NCI-H524 treated with DMSO at 0.1 percent for 48 hours (cell line): ENCODE measurements at regions not wholly inside any gene's neighbourhood (a gene's known extent, or its start where the extent isn't known, plus 50 kb on each side); places are given as distances from the start of the nearest gene placed in this dataset.
A peak's percentile ranks its signal among the peaks of the same experiment; 100 is the strongest.
"Not testable (repeated sequence)": the region's sequence is repeated elsewhere in the genome, so short reads cannot be mapped to it uniquely, and the experiment has no call there.

Experiments
- DNase-seq: peaks from one replicate; lab custom pipeline; 2025; lab: John Stamatoyannopoulos, UW

DNA sequence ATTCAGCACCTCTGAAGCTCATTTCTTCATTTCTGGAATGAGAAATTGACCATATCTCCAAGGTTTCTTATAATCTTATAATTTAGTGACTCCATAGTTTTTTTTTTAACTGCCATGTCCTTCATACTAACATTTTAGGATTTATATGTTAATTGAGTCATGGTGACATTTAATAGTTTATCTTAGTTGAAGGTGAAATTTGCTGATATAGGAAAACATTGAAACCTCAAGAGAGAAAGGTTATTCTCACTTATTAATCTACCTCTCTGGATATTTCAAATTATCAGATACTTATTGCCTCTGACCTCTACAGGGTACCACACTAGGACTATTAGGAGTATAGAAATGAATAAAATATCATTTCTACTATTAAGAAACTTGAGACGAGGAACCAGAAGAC is 499.0 kb downstream of the NUP35 start:
- DNase-seq = no peak

- no peak for DNase-seq
These were observed 506.7 kb downstream of the NUP35 start for GRCh38 chr2:183630964-183631363.

GRCh38 chr2:183656121-183656520 is 531.9 kb downstream of the NUP35 start:
- DNase-seq = no peak

GRCh38 chr2:183665425-183665824 is 541.2 kb downstream of the NUP35 start:
- peak; percentile 86 for DNase-seq

DNA sequence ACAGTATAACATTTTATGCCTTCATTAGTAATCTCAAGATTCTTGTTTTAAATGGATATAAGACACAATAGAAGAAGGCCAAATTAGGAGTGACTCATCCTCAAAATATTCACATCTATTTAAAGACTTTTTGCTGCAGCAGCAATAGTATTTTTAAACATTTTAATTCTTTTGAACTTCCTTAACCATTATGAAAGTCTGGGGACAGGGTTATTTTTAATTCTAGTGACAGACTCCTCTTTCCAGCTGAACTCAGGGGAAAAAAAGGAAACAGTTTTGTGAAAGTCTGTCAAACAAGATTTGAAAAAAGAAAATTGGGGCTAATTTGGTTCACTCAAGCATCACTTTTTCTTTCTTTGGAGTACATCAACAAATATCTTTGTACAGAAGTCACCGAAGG is 541.8 kb downstream of the NUP35 start:
- DNase-seq = no peak

DNA sequence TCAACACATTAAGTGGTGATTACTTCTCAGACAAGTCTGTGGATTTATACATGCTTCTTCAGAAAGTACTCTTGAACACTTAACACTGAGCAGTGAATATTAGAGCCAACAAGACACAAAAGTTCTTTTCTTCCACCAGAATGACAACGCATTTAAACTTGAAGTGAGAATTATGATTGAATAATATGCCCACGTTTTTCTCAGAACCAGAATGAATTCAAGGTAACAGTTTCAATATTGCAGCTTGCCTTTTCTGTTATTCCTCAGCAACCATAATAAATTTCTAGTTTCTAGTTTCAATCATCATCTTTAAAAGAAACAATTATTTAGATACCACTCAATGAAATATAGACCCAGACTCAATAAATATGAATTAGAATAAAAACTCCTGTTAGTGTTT is 547.0 kb downstream of the NUP35 start:
- DNase-seq = no peak

DNA sequence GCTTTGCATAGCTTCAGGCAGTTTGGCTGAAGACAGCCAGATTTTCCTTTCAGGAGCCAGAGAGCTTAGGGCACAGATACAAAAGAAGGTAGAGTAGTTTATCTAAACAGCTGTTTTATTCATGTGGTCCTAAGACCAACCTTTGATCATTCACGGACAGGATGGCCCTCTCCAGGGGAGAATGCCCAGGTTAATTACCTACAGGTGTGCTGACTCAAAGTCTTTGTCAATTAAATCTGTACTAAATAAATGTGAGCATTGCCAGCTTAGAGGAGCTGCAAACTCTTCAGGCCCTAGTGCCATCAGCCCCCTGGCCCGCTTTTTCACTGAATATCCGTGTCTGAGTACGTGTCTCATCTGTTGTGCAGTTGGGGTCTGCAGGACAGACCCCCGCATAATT is 554.7 kb downstream of the NUP35 start:
- no peak for DNase-seq

DNA sequence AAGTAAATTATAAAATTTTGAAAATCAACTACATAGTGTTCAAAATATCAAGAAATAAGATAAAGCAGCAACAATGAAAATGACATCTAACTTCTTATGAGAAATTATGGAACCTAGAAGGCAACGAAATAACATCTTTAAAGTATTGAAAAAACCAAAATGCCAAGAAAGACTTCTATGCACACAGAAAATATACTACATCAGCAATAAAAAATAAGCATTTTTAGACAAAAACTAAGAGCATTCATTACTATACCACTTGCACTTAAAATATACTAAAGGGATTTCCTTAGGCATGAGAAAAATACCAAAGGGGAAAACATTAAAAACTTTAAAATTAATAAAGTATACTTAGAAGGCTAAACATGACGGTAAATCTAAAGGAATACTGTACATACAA is 556.3 kb downstream of the NUP35 start:
- DNase-seq = no peak

GRCh38 chr2:183684686-183685085 is 560.4 kb downstream of the NUP35 start:
- DNase-seq = no peak

DNA sequence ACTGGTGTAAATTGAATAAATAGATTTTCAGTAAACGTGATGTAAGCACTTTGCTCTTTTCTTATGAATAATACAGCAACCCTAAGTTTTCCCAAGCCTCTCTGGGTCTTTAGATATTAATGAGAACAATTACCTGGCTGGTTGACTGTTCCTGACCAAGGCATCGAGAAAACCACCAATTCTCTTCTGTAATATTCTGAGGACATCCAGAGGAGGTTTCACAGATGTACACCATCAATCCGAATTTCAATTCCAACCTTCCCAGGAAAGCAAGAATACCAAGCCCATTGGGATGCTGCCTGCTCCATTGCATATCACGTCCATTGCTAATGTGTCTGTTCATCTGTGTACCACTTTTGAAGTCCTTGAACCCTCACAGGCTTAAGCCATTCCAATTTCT is 571.8 kb downstream of the NUP35 start:
- no peak for DNase-seq

DNA sequence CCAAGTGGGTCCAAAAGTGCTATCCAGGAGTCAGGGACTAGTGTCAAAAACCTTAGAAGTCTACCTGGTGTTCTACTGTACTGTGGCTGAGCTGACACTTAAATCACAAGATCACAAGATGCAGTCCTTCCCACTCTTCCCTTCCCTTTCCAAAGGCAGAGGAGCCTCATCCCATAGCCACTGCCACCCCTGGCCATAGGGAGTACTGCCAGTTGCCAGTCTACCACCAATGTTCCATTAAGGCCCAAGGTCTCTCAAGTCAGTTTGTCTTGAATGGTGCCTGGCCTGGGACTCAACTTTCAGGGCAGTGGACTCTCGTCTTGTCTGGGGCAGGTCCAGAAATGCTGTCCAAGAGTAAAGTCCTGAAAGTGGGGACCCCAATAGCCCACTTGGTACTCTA is 585.6 kb downstream of the NUP35 start:
- no peak for DNase-seq

DNA sequence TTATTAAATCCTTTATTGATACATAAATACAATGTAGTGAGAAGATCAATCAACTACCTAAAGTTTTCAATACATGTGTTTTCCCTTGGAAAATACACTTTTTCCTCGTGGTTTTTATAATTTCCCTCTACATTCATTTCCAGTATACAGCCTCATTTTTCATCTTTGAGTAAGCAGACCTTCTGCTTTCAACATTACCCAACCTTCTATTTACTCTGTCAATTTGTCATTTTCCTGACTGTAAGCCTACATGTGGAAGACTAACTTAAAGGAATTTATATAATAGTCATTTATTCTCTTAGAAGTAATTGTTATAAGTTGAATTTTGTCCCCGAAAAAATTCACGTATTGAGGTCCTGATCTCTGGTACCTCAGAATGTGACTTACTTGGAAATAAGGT is 594.0 kb downstream of the NUP35 start:
- DNase-seq = no peak

DNA sequence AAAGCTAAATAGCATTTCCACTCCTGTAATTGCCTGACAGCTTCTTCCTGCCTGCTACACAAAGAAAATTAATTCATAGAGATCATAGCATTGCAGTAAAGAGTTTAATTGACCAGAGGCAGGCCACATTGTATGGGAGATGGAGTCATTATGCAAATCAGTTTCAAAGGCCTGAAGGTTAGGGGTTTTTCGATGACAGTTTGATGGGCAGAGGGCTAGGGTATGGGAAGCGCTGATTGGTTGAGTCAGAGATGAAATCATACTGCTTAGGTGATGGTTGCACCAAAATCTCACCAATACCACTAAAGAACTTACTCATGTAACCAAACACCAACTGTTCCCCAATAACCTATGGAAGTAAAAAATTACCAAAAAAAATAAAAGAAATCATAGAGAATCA is 599.0 kb downstream of the NUP35 start:
- DNase-seq = no peak

DNA sequence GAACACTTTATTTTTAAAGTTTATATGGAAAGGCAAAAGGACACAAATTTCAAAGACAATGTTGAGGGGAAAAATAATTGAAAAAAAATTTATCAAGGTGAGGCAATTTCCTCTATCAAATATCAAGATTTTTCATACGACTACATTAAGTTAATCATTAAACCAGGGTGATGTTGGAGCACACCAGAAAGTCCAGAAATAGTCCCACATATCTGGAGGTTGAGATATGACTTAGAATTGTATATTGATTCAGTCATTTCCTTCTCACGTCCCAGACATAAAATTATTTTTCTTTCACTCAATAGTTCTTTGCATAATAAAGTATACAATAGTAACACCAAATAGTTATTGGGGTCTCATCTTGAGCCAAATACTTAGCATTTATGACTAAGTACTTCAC is 605.1 kb downstream of the NUP35 start:
- no peak for DNase-seq

- no peak for DNase-seq
These were observed 616.0 kb downstream of the NUP35 start for GRCh38 chr2:183740241-183740640.

DNA sequence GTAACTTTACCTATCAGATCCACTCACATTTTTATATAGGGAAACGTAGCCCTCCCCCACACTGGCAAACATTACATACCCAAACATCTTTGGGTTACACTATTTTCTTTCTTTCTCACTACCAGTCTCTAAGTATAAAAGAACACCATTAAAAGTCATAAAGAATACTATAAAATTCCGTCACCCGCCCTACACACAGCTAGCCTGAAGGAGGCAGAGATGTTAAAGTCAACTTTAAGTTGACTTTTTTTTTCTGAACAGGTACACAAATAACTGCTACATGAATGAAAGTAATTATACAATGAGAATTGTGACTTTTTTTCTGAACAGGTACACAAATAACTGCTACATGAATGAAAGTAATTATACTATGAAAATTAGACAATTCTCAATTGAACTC is 628.3 kb downstream of the NUP35 start:
- DNase-seq = no peak

DNA sequence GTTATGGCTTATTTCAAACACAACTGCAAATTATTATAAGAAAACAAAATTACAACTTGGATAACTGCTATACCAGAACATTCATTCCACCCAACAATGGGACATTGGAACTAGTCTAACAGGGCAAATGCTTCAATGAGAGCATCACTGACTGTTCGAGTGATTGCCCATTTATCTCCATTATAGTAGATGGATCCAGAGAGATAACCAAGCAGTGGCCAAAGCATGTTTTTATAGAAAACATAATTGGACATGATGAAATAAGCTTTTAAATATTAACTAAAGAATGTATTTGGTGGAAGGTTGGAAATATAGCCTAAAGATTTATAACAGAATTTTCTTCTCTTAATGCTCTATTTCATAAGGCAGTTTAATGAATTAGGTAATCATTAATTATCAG is 634.8 kb downstream of the NUP35 start:
- DNase-seq = no peak

- DNase-seq = no peak
These were observed 649.5 kb downstream of the NUP35 start for GRCh38 chr2:183773775-183774174.

- no peak for DNase-seq
These were observed 655.8 kb downstream of the NUP35 start for GRCh38 chr2:183780072-183780471.

GRCh38 chr2:183782436-183782835 is 658.2 kb downstream of the NUP35 start:
- no peak for DNase-seq

DNA sequence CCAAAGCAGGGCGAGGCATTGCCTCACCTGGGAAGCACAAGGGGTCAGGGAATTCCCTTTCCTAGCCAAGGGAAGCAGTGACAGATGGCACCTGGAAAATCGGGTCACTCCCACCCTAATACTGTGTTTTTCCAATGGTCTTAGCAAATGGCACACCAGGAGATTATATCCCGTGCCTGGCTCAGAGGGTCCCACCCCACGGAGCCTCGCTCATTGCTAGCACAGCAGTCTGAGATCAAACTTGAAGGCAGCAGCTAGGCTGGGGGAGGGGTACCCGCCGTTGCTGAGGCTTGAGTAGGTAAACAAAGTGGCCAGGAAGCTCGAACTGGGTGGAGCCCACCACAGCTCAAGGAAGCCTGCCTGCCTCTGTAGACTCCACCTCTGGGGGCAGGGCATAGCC is 664.6 kb downstream of the NUP35 start:
- DNase-seq = not testable (repeated sequence)

DNA sequence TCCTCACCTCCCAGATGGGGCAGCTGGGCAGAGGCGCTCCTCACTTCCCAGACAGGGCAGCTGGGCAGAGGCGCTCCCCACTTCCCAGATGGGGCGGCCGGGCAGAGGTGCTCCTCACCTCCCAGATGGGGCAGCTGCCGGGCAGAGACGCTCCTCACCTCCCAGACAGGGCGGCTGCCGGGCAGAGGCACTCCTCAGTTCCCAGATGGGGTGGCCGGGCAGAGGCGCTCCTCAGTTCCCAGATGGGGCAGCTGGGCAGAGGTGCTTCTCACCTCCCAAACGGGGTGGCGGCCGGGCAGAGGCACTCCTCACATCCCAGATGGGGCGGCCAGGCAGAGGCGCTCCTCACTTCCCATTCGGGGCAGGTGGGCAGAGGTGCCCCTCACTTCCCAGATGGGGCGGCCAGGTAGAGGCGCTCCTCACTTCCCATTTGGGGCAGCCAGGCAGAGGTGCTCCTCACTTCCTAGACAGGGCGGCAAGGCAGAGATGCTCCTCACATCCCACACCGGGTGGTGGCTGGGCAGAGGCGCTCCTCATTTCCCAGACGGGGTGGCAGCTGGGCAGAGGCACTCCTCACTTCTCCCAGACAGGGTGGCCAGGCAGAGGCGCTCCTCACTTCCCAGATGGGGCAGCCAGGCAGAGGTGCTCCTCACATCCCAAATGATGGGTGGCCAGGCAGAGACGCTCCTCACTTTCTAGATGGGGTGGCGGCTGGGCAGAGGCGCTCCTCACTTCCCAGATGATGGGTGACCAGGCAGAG is 668.1 kb downstream of the NUP35 start:
- DNase-seq = not testable (repeated sequence)

DNA sequence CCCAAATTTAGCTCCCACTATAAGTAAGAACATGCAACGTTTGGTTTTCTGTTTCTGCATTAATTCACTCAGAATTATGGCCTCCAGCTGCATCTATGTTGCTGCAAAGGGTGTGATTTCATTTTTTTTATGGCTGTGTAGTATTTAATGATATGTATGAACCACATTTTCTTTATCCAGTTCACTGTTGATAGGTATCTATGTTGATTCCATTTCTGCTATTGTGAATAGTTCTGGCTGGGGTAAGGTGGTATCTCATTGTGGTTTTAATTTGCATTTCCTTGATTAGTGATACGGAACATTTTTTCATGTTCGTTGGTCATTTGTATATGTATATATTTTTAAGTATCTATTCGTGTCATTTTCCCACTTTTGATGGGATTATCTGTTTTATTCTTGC is 674.3 kb downstream of the NUP35 start:
- DNase-seq = no peak

DNA sequence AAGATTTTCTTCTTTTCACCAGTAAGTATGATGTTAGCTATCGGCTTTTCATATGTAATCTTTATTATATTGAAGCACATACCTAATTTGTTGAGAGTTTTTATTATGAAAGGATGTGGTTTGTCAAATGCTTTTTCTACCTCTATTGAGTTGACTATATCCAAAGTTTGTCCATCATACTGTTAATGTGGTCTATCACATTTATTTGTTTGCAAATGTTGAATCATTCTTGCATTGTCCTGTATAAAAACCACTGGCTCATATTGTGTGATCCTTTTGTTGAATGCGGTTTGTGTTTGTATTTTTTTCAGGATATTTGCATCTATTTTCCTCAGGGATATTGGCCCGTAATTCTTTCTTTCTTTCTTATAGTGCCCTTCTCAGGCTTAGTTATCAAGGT is 675.5 kb downstream of the NUP35 start:
- DNase-seq = no peak

- DNase-seq = no peak
These were observed 679.4 kb downstream of the NUP35 start for GRCh38 chr2:183803596-183803995.
